Body of pancreas (tissue), 4 donors: ENCODE measurements at regions not wholly inside any gene's neighbourhood (a gene's known extent, or its start where the extent isn't known, plus 50 kb on each side); places are given as distances from the start of the nearest gene placed in this dataset.

Source experiments
- ATAC-seq: fragments of 150-250 bp; one replicate; pipeline ENCODE4 v1.9.1; 2016
- DNase-seq, 4 donors: peaks; one replicate each; pipeline ENCODE4 v3.0.0-alpha.2; 2019
- H3K27ac ChIP-seq, 4 donors: fragments of 200-600 bp; sonication (generic); 1 replicate in 3 of 4; 2 replicates in 1 of 4; pipeline versions ENCODE4 v1.5.1 to v1.6.1; 2016 to 2019; ENCODE audit warnings: mild to moderate bottlenecking in 1 of 4, mixed read lengths in 1 of 4, moderate library complexity in 1 of 4
- H3K27me3 ChIP-seq, 2 donors: fragments of 200-600 bp; sonication (generic); one replicate each; pipeline ENCODE4 v1.6.0; 2016; ENCODE audit warnings: mild to moderate bottlenecking in 1 of 2
- H3K36me3 ChIP-seq, 2 donors: fragments of 200-600 bp; sonication (generic); replicated peaks in 1 of 2; 2 replicates each; pipeline ENCODE4 v1.5.1; 2016; ENCODE audit warnings: low read depth in 2 of 2; ENCODE audit not compliant: insufficient read depth in 1 of 2
- H3K4me1 ChIP-seq: fragments of 200-600 bp; sonication (generic); one replicate; pipeline ENCODE4 v1.6.0; 2016
- H3K4me3 ChIP-seq, 2 donors: fragments of 200-600 bp; sonication (generic); 1 replicate in 1 of 2; 2 replicates in 1 of 2; pipeline ENCODE4 v1.5.1; 2016 to 2019
- H3K9me3 ChIP-seq, 3 donors: fragments of 200-600 bp; sonication (generic); 1 replicate in 2 of 3; 2 replicates in 1 of 3; pipeline ENCODE4 v1.5.1; 2016
- CTCF ChIP-seq, 7 experiments: fragments of 450-650 bp in 4 of 7; fragments of 200-600 bp in 3 of 7; sonication (generic) in 3 of 7; IDR thresholded peaks; one replicate each; pipeline ENCODE4 v1.5.1; 2016 to 2019; ENCODE audit warnings: antibody characterized with exemption in 7 of 7
- POLR2A ChIP-seq, 3 donors: fragments of 450-650 bp; IDR thresholded peaks; one replicate each; pipeline ENCODE4 v1.6.1; 2016; ENCODE audit warnings: antibody characterized with exemption in 3 of 3, mild to moderate bottlenecking in 2 of 3
- WGBS, 2 donors: methylation state at CpG; one replicate each; pipeline ENCODE4 v1.1.5; 2017; 5-methylcytosine and 5-hydroxymethylcytosine counted together
- intact Hi-C: fragments of 100-400 bp; cut with DNase I; formaldehyde crosslinking; loops from one replicate; pipeline ENCODE4 v1.15.1; 2023

GRCh38 chr15:38128341-38128781, 124.3 kb upstream of the SPRED1 start:
- H3K27ac ChIP-seq = peak overlapping the region in 1 of 4 donors; percentile 64

GRCh38 chr15:38128921-38129320, 123.7 kb upstream of the SPRED1 start:
- intact Hi-C loops = no loop called here
- Histone ChIP-seq H3K27ac (peak overlapping the region in 1 of 4 donors; percentile 64), H3K9me3 (no peaks in the 10 kb centered on the region), H3K4me3 (no peak overlapping the region), H3K36me3 (no peaks in the 10 kb centered on the region), H3K4me1 (no peaks in the 10 kb centered on the region), H3K27me3 (no peaks in the 10 kb centered on the region)
- DNase-seq = no peak
- no peak for TF ChIP-seq POLR2A (IDR thresholded peaks at IDR 0.05)
- TF ChIP-seq CTCF (IDR thresholded peaks at IDR 0.05) = no peak
- WGBS, 2 donors = 42 to 54% methylated on average over 2 of the region's 2 CpGs
- no peak for ATAC-seq

More at GRCh38 chr15:38128341-38128781, 124.3 kb upstream of the SPRED1 start:
- TF ChIP-seq POLR2A (IDR thresholded peaks at IDR 0.05) (no peak), CTCF (IDR thresholded peaks at IDR 0.05) (no peak)
- H3K36me3 ChIP-seq = no peaks in the 10 kb centered on the region
- ATAC-seq = no peak
- intact Hi-C loops = no loop called here
- H3K4me1 ChIP-seq = no peaks in the 10 kb centered on the region
- no peaks in the 10 kb centered on the region for H3K9me3 ChIP-seq
- no peak overlapping the region for H3K4me3 ChIP-seq
- 58 to 70% methylated on average over 3 of the region's 3 CpGs for WGBS, 2 donors
- DNase-seq = no peak
- H3K27me3 ChIP-seq = no peaks in the 10 kb centered on the region

- no peaks in the 10 kb centered on the region for H3K9me3 ChIP-seq
- no peak for TF ChIP-seq CTCF (IDR thresholded peaks at IDR 0.05)
- TF ChIP-seq POLR2A (IDR thresholded peaks at IDR 0.05) = no peak
- peak overlapping the region in 2 of 4 donors; percentile 55 to 64 for H3K27ac ChIP-seq
- no peaks in the 10 kb centered on the region for H3K36me3 ChIP-seq
- no peak overlapping the region for H3K4me3 ChIP-seq
- intact Hi-C loops = no loop called here
- DNase-seq = peak; percentile 17 to 82 (median 40)
- ATAC-seq = peak; percentile 70
- no peaks in the 10 kb centered on the region for H3K4me1 ChIP-seq
- WGBS, 2 donors = 52 to 63% methylated on average over 12 of the region's 12 CpGs
- no peaks in the 10 kb centered on the region for H3K27me3 ChIP-seq
Observed at GRCh38 chr15:38129531-38130204, 123.0 kb upstream of the SPRED1 start.

GRCh38 chr15:38130205-38130567, 122.5 kb upstream of the SPRED1 start:
- no peak for ATAC-seq
- Histone ChIP-seq H3K36me3 (no peaks in the 10 kb centered on the region), H3K9me3 (no peaks in the 10 kb centered on the region), H3K4me1 (no peaks in the 10 kb centered on the region), H3K4me3 (no peak overlapping the region), H3K27me3 (no peaks in the 10 kb centered on the region), H3K27ac (peak overlapping the region in 2 of 4 donors; percentile 55 to 64)
- TF ChIP-seq CTCF (IDR thresholded peaks at IDR 0.05) (no peak), POLR2A (IDR thresholded peaks at IDR 0.05) (no peak)
- WGBS, 2 donors = 68 to 72% methylated on average over 8 of the region's 8 CpGs
- DNase-seq = no peak
- intact Hi-C loops = no loop called here
